HG03571 (cell line): ENCODE measurements at regions not wholly inside any gene's neighbourhood (a gene's known extent, or its start where the extent isn't known, plus 50 kb on each side); places are given as distances from the start of the nearest gene placed in this dataset.
"Not testable (repeated sequence)": the region's sequence is repeated elsewhere in the genome, so short reads cannot be mapped to it uniquely, and the experiment has no call there.

Source experiments
- ATAC-seq: cut with Tn5 transposase; IDR thresholded peaks from one replicate; pipeline ENCODE4 v1.9.1; 2021; ENCODE audit not compliant: unreplicated experiment

DNA sequence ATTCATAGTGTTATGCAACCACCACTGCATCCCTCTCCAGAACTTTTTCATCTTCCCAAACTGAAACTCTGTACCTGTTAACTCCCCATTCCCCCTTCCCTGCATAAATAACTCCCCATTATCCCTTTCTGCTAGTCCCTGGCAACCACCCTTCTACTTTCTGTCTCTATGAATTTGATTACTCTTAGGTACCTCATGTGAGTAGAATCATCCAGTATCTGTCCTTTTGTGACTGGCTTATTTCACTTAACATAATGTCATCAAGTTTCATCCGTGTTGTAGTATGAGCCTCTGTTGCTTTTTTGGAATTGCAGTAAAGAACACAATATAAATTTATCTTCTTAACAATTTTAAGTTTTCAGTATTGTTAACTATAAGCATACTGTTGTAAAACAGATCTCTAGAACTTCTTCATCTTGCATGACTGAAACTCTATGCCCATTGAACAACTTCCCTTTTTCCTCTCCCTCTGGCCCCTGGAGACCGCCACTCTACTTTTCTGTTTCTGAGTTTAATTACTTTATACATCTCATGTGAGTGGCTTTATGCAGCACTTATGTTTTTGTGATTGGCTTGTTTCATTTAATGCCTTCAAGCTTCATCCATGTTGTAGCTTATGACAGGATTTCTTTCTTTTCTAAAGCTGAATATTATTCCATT lies 87.3 kb upstream of the ABCC4 start:
- peak; percentile 47 for ATAC-seq

DNA sequence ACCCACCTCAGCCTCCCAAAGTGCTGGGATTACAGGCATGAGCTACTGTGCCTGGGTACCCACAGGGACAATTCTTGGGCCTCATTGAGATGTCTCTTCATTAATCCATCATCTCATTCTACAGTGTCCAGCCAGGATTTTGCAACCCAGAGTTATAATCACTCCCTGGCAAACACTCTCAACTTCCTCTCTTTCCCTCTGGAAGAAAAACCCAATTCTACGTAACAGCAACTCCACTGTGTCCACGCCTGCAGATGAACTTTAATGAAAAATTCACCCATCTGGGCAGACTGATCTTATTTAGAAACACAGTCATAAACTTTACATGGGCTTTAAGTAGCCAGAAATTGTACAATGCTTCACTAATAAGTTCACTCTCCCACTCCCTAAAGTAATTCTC lies 90.1 kb upstream of the ABCC4 start:
- ATAC-seq: no peak

DNA sequence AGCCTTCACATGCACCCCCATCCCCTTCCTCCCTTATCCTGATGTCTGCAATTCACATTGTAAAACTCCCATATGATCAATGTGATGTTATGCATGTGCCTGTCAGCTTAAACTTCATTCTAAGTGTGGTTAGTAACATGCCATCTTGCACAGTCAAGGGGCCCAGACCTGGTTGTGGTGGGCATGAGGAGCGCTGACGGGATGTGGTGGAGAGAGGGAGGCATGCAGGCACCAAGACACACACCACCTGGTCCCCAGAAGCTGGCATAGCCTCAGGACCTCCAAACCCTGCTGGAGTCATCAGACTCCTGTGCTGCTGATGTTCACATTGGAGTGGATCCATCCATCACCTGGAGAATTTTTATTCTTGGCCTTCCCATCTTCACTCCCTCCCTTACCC lies 90.5 kb upstream of the ABCC4 start:
- ATAC-seq: no peak

DNA sequence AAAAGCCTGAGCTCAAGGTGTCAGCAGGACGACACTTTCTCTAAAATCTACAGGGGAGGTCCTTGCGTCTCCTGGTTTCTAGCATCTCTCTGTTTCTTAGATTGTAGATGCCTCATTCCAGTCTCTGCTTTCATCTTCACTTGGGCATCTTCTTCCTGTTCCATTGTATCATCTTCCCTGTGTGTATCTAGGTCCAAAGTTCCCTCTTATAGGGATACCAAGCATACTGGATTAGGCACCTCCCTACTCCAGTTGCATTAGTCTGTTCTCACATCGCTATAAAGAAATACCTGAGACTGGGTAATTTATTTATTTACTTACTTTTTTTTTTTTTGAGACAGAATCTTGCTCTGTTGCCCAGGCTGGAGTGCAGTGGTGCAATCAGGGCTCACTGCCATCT lies 91.3 kb upstream of the ABCC4 start:
- no peak for ATAC-seq

DNA sequence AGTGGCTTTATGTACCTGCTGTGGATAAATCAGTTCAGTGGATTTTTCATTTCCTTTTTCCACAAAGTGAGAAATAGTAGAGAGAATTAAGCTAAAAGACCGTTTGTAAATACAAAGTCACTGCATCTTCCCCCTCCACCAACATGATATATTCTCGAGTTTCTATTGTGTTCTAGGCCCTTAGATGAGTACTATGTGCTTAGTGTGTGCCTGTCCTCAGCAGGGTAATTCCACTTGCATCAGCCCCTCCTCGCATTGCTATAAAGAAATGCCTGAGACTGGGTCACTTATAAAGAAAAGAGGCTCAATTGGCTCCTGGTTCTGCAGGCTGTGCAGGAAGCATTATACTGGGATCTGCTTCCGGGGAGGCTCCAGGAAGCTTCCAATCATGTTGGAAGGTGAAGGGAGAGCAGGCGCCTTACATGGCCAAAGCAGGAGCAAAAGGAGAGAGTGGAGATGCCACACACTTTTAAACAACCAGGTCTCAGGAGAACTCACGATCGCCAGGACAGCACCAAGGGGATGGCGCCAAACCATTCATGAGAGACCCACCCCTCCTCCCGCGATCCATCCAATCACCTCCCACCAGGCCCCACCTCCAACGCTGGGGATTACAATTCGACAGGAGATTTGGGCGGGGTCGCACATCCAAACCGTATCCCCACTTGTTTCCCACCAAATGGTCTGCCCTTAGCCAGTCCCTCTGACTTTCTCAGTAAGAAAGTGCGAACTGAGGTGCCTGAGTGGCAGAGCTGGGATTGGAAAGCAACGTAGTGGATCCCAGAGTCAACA lies 102.3 kb upstream of the ABCC4 start:
- ATAC-seq: no peak

DNA sequence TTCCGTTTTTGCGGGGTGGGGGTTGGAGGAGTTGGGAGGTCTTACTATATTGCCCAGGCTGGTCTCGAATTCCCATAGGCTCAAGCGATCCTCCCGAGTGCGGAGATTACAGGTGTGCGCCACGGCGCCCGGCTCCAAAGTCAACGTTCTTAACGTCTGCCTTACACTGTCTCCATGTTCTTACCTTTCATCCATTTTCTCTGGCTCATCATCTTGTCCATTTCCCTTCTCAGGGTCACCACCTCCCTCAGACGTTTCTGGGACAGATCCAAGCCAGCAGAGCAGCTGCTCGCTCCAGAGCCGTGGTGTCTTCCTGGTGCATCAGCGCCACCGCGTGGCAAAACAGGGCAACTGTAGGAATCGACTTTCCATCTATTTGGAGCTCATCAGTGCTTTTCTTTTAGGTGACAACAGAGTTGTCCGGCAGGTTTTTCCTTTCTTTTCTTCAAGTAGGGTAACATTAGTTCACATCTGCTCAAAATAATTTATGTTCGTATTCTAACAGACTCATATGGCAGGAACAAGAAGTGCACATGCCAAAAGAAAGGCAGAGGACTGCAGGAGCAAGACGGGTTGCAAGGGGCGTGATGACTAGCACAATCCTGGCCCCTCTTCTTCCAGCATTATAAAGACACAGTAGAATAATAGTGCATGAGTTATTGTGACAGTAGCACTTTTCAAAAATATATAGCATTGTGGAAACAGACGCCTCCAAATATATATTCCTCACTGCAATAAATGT lies 103.1 kb upstream of the ABCC4 start:
- ATAC-seq: peak; percentile 89

- ATAC-seq: no peak
Observed at GRCh38 chr13:95406176-95406575, 104.9 kb upstream of the ABCC4 start.

DNA sequence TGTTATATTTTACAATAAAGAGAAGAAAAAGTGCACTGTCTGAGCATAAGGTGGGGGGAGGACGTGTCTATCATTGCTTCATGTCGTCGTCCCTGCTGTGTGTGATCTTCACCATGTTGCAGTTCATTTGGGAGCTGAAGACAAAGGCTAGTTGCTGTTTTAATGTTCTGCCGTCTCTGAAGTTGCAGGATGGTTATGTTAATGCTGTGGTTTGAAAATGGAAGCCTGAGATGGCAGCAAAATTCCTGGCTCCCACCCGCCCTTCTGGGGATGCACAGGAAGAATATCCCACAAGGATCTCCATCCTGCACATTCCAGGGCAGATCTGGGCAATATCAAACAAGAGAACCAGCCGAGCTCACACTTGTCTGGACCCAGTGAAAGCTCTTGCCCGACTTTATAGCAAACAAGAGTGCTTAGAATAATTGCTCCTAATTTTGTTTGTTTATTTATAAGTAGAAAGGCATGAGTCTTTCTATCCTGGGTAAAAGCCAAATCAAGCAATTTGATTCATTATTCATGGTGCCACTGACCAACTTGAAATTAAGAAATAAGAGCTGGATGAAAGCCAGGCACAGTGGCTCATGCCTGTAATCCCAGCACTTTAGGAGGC lies 110.3 kb upstream of the ABCC4 start:
- no peak for ATAC-seq

DNA sequence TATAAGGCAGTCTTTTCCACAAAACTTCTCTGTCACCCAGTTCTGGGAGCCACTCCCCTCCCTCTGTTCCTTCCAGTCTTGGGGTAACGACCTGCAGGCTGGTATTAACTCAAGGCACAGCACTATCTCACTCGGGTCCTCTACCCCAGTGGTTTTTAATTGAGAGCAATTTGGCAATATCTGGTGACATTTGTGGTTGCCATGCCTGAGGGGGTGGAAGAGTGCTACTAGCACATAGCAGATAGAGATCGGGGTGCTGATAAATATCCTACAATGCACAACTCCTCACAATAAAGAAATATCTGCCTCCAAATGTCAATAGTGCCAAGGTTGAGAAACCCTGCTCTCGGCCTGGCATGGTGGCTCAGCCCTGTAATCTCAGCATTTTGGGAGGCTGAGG lies 117.7 kb upstream of the ABCC4 start:
- no peak for ATAC-seq

DNA sequence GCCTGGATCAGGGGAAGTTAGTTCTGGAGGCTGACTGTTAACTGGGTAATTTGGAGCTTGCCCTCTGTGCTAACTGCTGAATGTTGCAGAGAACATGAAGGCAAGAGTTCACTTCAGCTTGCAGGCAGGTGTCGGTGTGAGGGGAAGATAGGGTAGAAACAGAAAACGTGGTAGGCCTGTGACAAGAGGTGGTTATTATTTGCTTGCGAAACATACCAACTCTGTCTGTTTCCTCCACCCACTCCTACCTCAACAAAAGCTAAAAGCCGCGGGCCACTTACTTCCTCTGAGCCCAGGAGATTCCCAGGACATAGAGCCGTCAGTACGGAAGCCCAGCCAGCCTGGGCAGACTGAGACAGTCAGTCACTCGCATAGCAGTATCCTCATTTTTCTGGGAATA lies 119.2 kb upstream of the ABCC4 start:
- ATAC-seq: no peak

DNA sequence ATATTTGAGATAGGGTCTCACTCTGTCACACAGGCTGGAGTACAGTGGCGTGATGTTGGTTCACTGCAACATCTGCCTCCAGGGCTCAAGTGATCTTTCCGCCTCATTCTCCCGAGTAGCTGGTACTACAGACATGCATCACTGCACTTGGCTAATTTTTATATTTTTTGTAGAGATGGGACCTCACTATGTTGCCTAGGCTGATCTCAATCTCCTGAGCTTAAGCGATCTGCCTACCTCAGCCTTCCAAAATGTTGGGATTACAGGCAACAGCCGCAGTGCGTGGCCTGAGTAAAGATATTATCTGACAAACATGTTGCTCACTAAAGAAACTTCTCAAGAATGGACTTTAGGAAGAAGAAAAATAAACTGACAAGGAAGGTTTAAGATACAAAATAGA lies 125.4 kb upstream of the ABCC4 start:
- ATAC-seq: no peak

- not testable (repeated sequence) for ATAC-seq
Observed at GRCh38 chr13:95430525-95430924, 122.0 kb upstream of the CLDN10 start.

GRCh38 chr13:95432141-95432540 lies 120.4 kb upstream of the CLDN10 start:
- ATAC-seq: no peak

- ATAC-seq: no peak
Observed at GRCh38 chr13:95433537-95433936, 119.0 kb upstream of the CLDN10 start.

DNA sequence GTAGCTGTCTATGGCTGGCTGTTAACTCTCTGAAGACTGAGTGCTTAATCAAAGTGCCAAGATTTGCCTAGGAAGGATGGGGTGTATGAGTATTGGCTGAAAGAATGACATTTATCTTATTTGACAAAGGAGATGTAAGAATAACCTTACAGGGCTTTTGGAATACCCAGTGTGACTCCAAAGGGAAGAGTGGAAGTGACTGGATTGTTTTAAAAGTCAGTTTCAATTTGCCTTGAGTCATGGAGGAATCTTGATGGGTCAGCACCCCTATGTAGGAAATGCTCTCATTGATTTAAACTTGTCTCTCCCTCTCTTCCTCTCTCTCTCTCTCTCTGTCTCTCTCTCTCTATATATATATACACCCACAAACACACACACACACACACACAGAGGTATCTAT lies 118.4 kb upstream of the CLDN10 start:
- ATAC-seq: no peak

- no peak for ATAC-seq
Observed at GRCh38 chr13:95437561-95437960, 115.0 kb upstream of the CLDN10 start.

GRCh38 chr13:95438297-95438696 lies 114.2 kb upstream of the CLDN10 start:
- no peak for ATAC-seq

- ATAC-seq: no peak
Observed at GRCh38 chr13:95440441-95441088, 112.0 kb upstream of the CLDN10 start.

- no peak for ATAC-seq
Observed at GRCh38 chr13:95441326-95441725, 111.2 kb upstream of the CLDN10 start.

GRCh38 chr13:95444006-95444730 lies 108.4 kb upstream of the CLDN10 start:
- ATAC-seq: no peak
